PFSK-1 (cell line): ENCODE measurements at regions not wholly inside any gene's neighbourhood (a gene's known extent, or its start where the extent isn't known, plus 50 kb on each side); places are given as distances from the start of the nearest gene placed in this dataset.

Experiments used
- FOXP2 ChIP-seq: optimal IDR thresholded peaks from 2 replicates; pipeline ENCODE3; 2011; ENCODE audit warnings: borderline replicate concordance, control low read depth, inconsistent platforms; ENCODE audit not compliant: insufficient read depth; ENCODE audit errors: extremely low read length, extremely low read depth
- POLR2AphosphoS5 ChIP-seq: IDR thresholded peaks from 2 replicates; pipeline ENCODE4 v1.6.1; 2012; ENCODE audit warnings: low read depth, mild to moderate bottlenecking, control low read depth, low read length, moderate library complexity
- SIN3A ChIP-seq: IDR thresholded peaks from 2 replicates; pipeline ENCODE4 v1.6.1; 2012; ENCODE audit warnings: mild to moderate bottlenecking, low read length, moderate library complexity, borderline replicate concordance; ENCODE audit not compliant: insufficient read depth
- TAF1 ChIP-seq: IDR thresholded peaks from 2 replicates; pipeline ENCODE4 v1.6.1; 2012; ENCODE audit warnings: low read length, control low read depth, borderline replicate concordance; ENCODE audit not compliant: insufficient read depth
- TF ChIP-seq, protein P1 (sequence below), 2 experiments: IDR thresholded peaks; 2 replicates each; pipeline versions ENCODE4 v1.6.1 to v1.8.0; 2011 to 2012; ENCODE audit warnings: low read depth in 2 of 2, low read length in 2 of 2, control low read depth in 1 of 2, inconsistent platforms in 1 of 2, mild to moderate bottlenecking in 1 of 2, moderate library complexity in 1 of 2; ENCODE audit not compliant: insufficient read depth in 1 of 2

DNA sequence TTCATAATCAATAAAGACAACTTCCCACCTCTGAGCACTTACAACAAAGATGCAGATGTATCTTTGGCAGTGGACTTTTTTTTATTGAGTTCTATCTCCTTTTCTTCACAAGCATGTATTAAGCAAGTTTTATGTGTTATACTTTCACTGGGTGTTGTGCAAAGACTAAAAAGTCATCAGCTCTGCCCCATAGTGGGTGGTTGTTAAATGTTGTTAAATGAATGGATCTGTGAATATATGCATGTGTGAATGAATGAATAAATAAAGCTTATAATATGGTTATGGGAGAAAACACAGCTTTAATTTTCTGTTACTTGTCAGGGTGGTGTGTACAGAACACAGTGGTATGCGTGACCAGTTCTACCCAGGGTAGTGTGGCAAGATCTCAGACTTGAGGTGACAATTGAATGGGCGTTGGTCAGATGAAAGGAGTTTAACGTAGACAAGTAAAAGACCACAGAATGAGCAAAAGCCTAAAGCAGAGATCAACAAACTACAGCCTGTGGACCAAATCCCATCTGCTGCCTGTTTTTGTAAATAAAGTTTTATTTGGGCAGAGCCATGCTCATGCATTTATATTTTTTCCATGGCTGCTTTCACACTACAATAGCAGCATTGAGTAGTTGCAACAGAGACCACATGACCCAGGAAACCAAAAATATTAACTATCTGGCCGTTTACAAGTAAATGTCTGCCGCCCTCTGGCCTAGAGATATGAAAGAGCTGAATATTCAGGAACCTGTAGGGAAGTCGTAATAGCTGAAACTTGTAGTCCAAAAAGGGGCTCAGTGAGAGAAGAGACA lies 207.4 kb upstream of the EEA1 start:
- TF ChIP-seq SIN3A (no peak), POLR2AphosphoS5 (no peak)
- TF ChIP-seq, protein P1, sequence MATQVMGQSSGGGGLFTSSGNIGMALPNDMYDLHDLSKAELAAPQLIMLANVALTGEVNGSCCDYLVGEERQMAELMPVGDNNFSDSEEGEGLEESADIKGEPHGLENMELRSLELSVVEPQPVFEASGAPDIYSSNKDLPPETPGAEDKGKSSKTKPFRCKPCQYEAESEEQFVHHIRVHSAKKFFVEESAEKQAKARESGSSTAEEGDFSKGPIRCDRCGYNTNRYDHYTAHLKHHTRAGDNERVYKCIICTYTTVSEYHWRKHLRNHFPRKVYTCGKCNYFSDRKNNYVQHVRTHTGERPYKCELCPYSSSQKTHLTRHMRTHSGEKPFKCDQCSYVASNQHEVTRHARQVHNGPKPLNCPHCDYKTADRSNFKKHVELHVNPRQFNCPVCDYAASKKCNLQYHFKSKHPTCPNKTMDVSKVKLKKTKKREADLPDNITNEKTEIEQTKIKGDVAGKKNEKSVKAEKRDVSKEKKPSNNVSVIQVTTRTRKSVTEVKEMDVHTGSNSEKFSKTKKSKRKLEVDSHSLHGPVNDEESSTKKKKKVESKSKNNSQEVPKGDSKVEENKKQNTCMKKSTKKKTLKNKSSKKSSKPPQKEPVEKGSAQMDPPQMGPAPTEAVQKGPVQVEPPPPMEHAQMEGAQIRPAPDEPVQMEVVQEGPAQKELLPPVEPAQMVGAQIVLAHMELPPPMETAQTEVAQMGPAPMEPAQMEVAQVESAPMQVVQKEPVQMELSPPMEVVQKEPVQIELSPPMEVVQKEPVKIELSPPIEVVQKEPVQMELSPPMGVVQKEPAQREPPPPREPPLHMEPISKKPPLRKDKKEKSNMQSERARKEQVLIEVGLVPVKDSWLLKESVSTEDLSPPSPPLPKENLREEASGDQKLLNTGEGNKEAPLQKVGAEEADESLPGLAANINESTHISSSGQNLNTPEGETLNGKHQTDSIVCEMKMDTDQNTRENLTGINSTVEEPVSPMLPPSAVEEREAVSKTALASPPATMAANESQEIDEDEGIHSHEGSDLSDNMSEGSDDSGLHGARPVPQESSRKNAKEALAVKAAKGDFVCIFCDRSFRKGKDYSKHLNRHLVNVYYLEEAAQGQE (IDR thresholded peaks at IDR 0.05; ENCODE audit: insufficient read depth in 1 of 2, low read depth in 2 of 2, low read length in 2 of 2): no peak

DNA sequence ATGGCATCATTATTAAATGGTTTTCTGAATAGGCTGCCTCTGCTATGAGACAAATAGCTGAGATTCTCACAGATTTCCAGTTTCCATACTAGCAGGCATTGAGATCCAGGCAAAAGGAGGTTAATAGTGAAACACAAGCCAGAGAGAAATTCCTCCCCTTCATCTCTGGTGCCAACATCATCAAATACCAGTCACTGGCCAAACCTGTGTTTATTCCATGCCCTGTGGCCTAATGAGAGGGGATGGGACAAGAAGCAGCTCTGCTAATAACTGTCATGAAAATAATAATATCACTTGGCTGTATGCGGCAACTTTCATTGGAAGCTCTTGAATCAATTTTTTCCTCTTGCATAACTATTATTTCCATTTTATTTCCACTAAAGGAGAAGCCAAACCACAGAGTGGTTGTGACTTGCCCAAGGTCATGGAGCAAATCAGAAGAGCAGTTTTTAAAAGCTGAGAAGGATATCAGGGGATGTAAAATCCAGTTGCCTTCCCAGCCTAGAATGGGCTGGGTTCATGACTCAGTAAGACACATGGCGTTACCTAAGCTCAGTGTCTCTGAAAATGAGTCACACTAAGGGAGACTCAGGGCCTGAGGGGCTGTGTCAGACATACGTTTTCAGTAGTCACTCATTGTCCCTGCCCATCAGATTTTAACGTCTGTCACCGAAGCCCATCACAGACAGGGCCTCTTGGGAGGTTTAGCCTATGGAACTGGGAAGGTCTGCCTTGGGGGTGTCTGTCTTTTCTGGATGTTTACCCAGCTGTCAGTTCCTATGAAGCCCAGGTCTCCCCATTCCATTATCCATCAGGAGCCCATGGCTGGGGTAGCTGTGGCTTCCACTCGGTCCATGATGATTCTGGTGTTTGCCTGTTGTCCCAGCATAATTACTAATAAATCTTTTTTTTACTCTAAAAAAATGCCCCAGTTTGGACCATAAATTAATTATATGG lies 208.8 kb upstream of the EEA1 start:
- TF ChIP-seq SIN3A: no peak
- TF ChIP-seq POLR2AphosphoS5: no peak
- TF ChIP-seq, protein P1 (IDR thresholded peaks at IDR 0.05; ENCODE audit: insufficient read depth in 1 of 2, low read depth in 2 of 2, low read length in 2 of 2): no peak
- no peak for TF ChIP-seq FOXP2
- TF ChIP-seq TAF1: no peak

DNA sequence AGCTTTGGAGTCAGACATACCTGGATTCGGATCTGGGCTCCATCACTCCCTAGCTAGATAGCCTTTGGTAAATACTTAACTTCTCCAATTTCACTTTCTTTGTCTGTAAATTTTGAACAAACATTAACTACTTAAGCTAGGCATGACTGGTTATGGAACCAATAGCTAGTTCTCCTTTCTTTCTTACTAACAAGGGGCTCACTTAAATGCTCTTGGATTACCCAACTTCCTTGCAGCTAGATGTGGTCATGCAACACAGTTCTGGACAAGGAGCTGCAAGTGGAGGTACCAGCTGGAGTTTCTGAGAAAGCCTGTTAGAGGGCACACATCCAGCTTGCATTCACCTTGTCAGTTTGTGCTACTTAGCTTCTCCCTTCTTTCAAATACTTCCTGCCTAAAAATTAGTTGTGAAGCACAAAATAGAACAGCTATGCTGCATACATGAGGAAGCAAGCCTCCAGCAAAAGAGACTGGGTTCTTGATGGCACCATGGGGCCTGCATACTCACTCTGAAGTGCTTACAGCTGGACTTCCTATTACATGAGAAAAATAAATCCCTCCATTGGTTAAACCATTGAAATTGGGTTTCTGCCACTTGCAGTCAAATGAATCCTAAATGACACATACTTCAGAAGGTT lies 210.1 kb upstream of the EEA1 start:
- TF ChIP-seq FOXP2: no peak
- TF ChIP-seq, protein P1 (IDR thresholded peaks at IDR 0.05; ENCODE audit: insufficient read depth in 1 of 2, low read depth in 2 of 2, low read length in 2 of 2): no peak
- TF ChIP-seq TAF1: no peak
- no peak for TF ChIP-seq SIN3A
- no peak for TF ChIP-seq POLR2AphosphoS5

DNA sequence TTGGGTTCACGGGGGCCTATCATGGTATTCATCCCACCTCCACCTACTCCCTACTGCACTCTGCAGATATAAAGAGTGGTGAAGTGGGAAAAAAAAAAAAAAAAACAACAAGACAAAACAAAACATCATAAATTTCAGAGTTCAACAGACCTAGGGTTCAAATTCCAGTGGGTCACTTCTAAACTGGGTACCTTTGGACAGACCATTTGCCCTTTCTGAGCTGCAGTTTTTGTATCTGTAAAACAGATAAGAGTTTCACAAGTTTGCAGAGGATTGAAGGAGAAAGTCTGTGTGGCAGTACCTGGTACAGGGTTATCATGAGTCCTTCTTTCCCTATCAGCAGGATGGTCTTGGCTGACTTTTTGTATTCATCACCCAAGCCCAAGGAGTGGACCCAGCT lies 211.2 kb upstream of the EEA1 start:
- TF ChIP-seq FOXP2: no peak
- no peak for TF ChIP-seq POLR2AphosphoS5

DNA sequence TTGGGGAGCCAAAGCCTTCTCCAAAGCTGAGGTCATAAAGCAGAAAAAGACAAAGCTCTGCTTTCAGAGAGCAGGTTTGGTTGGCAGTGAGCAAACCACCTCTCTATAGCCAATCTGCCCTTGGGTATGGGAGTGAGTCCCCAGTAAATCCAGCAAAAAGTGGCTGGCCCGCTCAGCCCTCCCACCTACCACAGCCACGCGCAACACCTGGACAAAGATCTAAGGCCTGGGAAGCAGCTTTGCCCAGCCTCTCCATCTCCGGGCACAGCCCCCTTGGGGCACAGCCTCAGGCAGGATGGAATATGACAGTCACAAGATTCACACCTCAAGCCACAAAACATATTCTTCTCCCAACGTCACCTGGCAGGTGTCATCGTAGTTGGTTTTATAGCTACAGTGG lies 211.7 kb upstream of the EEA1 start:
- TF ChIP-seq SIN3A (no peak), FOXP2 (no peak), TAF1 (no peak), POLR2AphosphoS5 (no peak)
- TF ChIP-seq, protein P1 (IDR thresholded peaks at IDR 0.05; ENCODE audit: insufficient read depth in 1 of 2, low read depth in 2 of 2, low read length in 2 of 2): no peak
